Thoracic aorta (tissue), 2 donors: ENCODE measurements at regions not wholly inside any gene's neighbourhood (a gene's known extent, or its start where the extent isn't known, plus 50 kb on each side); places are given as distances from the start of the nearest gene placed in this dataset.

Experiments used
- ATAC-seq: fragments of 150-250 bp; one replicate; pipeline ENCODE4 v1.8.0; 2017; ENCODE audit warnings: low read depth; ENCODE audit not compliant: insufficient number of reproducible peaks, low FRiP score
- DNase-seq: peaks from one replicate; pipeline ENCODE4 v3.0.0-alpha.2; 2020; ENCODE audit warnings: low spot score
- H3K27ac ChIP-seq, 2 donors: fragments of 200-600 bp; sonication (generic); 1 replicate in 1 of 2; 2 replicates in 1 of 2; pipeline ENCODE4 v1.5.1; 2016; ENCODE audit warnings: mild to moderate bottlenecking in 2 of 2, moderate library complexity in 2 of 2
- H3K27me3 ChIP-seq: fragments of 200-600 bp; sonication (generic); replicated peaks from 2 replicates; pipeline ENCODE4 v1.6.0; 2016; ENCODE audit warnings: mild to moderate bottlenecking; ENCODE audit not compliant: insufficient read depth
- H3K36me3 ChIP-seq: fragments of 200-600 bp; sonication (generic); one replicate; pipeline ENCODE4 v1.5.1; 2016
- H3K4me1 ChIP-seq, 2 donors: fragments of 200-600 bp; sonication (generic); 1 replicate in 1 of 2; 2 replicates in 1 of 2; pipeline versions ENCODE4 v1.5.1 to v1.6.0; 2016; ENCODE audit warnings: low read depth in 2 of 2, mild to moderate bottlenecking in 1 of 2; ENCODE audit not compliant: control insufficient read depth in 1 of 2
- H3K4me3 ChIP-seq: fragments of 200-600 bp; sonication (generic); 2 replicates; pipeline ENCODE4 v1.5.1; 2016; ENCODE audit warnings: mild to moderate bottlenecking
- H3K9me3 ChIP-seq: fragments of 200-600 bp; sonication (generic); 2 replicates; pipeline ENCODE4 v1.5.1; 2016
- CTCF ChIP-seq: fragments of 200-600 bp; sonication (generic); IDR thresholded peaks from one replicate; pipeline ENCODE4 v1.5.1; 2019; ENCODE audit warnings: antibody characterized with exemption

- DNase-seq (no peak), ATAC-seq (no peak)
- no peaks in the 10 kb centered on the region for H3K27me3 ChIP-seq
- no peaks in the 10 kb centered on the region for H3K36me3 ChIP-seq
- TF ChIP-seq CTCF, result no peak
- H3K27ac ChIP-seq, result no peak overlapping the region
- H3K4me1 ChIP-seq, result no peaks in the 10 kb centered on the region
- H3K4me3 ChIP-seq, result no peak overlapping the region
- H3K9me3 ChIP-seq, result no peaks in the 10 kb centered on the region
Observed at GRCh38 chr9:30196941-30197340, 2187.5 kb upstream of the ACO1 start.

GRCh38 chr9:30197453-30197852 is 2187.0 kb upstream of the ACO1 start:
- Histone ChIP-seq H3K4me1 (no peaks in the 10 kb centered on the region), H3K27ac (no peak overlapping the region), H3K27me3 (no peaks in the 10 kb centered on the region), H3K36me3 (no peaks in the 10 kb centered on the region), H3K4me3 (no peak overlapping the region), H3K9me3 (no peaks in the 10 kb centered on the region)
- TF ChIP-seq CTCF, result no peak
- no peak for ATAC-seq
- DNase-seq, result no peak

- Histone ChIP-seq H3K27me3 (no peaks in the 10 kb centered on the region), H3K4me1 (no peaks in the 10 kb centered on the region), H3K9me3 (no peaks in the 10 kb centered on the region), H3K4me3 (no peak overlapping the region), H3K27ac (no peak overlapping the region), H3K36me3 (no peaks in the 10 kb centered on the region)
- TF ChIP-seq CTCF, result no peak
- DNase-seq, result no peak
- ATAC-seq, result no peak
Observed at GRCh38 chr9:30197954-30198353, 2186.5 kb upstream of the ACO1 start.

DNA sequence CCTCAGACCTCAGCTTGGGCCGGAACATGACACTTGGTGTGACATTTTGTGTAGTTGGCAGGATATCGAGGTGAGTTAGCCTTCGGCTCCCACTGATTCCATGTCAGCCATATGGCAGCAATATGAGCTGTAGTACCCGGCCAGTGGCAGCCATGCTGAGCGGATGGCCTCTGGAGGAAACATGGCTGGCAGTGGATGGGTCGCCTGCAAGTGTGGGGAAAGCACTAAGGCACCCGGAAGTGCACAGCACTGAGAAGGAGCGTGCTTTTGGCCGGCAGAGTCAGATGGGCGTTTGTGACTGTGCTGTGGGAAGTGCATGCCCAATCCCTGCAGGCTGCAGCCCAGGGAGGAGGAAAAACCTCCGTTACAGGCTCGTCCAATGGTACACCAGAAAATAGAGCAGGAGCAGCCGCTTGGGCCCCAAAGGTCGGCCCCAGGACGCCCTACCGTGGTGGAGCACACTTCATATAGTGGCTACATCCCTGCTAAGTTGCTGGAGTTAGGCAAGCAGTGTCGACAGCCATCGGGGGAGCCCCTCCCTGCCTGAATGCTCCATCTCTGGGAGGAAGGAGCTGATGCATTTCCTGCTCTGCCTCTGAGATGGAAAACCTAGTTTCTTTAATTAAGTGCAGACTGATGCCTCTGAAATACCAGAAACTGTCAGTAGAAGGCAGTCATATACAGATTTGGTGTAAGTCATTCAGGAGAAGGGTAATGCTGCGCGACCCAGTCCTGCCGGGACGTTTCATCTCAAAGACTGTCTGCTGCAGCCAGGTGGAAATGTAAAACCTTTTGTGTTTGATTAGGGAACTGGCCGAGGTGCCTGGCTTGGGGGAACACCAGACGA is 2185.8 kb upstream of the ACO1 start:
- Histone ChIP-seq H3K9me3 (no peaks in the 10 kb centered on the region), H3K4me3 (no peak overlapping the region), H3K4me1 (no peaks in the 10 kb centered on the region), H3K36me3 (no peaks in the 10 kb centered on the region), H3K27me3 (no peaks in the 10 kb centered on the region), H3K27ac (no peak overlapping the region)
- ATAC-seq (no peak), DNase-seq (no peak)
- TF ChIP-seq CTCF, result no peak

DNA sequence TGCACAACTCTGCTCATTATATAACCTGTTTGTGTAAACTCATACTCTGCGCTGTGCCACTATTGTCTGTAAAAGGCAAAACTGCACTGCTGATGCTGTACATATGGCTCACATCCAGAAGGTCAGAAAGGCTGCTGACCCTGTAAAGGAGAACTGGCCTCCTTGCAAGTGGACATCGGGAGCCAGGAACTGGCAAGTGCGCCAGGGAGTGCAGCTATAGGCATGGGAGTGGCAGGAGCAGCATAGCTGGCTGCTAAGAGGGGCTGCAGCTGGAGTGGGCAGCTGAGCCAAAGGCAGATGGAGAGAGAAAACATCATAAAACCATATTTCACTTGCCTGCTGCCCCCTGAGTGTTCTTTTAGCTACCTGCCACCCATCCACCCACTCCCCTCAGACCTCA is 2183.4 kb upstream of the ACO1 start:
- no peak overlapping the region for H3K27ac ChIP-seq
- H3K36me3 ChIP-seq, result no peaks in the 10 kb centered on the region
- H3K4me1 ChIP-seq, result no peaks in the 10 kb centered on the region
- ATAC-seq, result no peak
- H3K4me3 ChIP-seq, result no peak overlapping the region
- H3K27me3 ChIP-seq, result no peaks in the 10 kb centered on the region
- H3K9me3 ChIP-seq, result no peaks in the 10 kb centered on the region
- TF ChIP-seq CTCF, result no peak
- no peak for DNase-seq
